Epithelial cell of esophagus (primary cell): ENCODE measurements at regions not wholly inside any gene's neighbourhood (a gene's known extent, or its start where the extent isn't known, plus 50 kb on each side); places are given as distances from the start of the nearest gene placed in this dataset.

Experiments used
- DNase-seq: peaks from one replicate; pipeline ENCODE4 v3.0.0; 2010; ENCODE audit warnings: low read depth
- H3K4me3 ChIP-seq: 2 replicates; pipeline ENCODE4 v1.5.1; 2011; ENCODE audit warnings: mild to moderate bottlenecking, low read length, control low read depth
- TF ChIP-seq, protein P1 (sequence below): IDR thresholded peaks from 2 replicates; pipeline ENCODE4 v1.5.1; 2011; ENCODE audit warnings: low read depth, mild to moderate bottlenecking, low read length, control low read depth, inconsistent platforms; ENCODE audit not compliant: insufficient read depth; ENCODE audit errors: missing control alignments

DNA sequence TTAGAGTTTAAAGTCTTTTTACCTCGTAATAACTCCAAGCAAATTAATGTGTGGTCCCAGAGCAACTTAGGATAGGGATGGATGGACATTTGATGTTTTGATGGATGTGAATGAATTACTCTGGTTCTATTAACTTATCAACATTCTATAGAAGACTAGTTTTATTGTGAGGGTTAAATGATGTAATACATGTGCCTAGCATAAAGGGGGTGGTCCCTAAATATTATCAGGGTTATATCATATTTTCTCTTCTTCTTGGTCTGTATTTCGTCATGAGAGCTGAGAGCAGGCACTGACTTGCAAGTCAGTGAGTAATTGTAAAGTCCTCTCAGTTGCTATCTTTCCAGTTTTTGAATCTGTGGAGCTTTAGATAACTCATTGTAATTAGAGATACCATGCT, 219.3 kb downstream of the GATA3 start:
- peak; percentile 90 for DNase-seq
- TF ChIP-seq, protein P1, sequence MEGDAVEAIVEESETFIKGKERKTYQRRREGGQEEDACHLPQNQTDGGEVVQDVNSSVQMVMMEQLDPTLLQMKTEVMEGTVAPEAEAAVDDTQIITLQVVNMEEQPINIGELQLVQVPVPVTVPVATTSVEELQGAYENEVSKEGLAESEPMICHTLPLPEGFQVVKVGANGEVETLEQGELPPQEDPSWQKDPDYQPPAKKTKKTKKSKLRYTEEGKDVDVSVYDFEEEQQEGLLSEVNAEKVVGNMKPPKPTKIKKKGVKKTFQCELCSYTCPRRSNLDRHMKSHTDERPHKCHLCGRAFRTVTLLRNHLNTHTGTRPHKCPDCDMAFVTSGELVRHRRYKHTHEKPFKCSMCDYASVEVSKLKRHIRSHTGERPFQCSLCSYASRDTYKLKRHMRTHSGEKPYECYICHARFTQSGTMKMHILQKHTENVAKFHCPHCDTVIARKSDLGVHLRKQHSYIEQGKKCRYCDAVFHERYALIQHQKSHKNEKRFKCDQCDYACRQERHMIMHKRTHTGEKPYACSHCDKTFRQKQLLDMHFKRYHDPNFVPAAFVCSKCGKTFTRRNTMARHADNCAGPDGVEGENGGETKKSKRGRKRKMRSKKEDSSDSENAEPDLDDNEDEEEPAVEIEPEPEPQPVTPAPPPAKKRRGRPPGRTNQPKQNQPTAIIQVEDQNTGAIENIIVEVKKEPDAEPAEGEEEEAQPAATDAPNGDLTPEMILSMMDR = no peak
- no peak overlapping the region for H3K4me3 ChIP-seq

DNA sequence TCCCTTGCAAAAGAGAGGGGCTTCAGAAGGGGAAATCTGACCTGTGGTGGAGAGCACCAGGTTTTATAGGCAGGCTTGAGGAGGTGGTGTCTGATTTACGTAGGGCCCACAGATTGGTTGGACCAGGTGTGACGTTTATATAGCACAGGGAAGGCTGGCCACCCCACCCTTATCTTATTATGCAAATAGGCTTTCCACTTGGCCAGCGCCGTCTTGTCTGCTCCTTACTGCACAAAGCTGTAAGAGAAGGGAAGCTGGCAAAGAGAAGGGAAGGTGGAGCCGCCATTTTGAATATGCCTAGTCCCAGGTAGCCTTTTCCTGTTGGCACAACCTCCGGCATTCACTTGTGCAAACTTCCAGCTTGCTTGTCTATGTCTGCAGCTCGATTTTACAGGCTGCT, 221.4 kb downstream of the GATA3 start:
- TF ChIP-seq, protein P1 = no peak
- no peak overlapping the region for H3K4me3 ChIP-seq
- DNase-seq = no peak

DNA sequence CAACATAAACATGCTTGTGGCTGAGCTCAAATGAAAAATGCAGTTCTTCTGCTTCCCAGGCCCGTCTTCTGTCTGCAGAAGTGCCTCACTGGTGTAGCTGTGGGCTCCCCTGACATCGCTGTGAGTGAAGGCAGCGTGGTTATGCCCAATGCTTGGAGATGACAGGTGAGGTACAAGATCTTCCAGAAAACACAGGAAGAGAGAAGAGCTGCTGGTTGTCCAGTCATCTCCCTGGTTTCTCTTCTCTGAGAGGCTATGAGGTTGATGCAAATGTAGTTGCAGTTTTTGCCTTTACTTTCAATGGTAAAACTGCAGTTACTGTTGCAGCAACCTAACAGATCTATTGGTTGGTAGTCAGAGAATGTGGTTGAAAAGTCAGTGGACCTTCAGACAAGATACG, 223.6 kb downstream of the GATA3 start:
- DNase-seq = no peak
- H3K4me3 ChIP-seq = no peak overlapping the region
- TF ChIP-seq, protein P1 = no peak

DNA sequence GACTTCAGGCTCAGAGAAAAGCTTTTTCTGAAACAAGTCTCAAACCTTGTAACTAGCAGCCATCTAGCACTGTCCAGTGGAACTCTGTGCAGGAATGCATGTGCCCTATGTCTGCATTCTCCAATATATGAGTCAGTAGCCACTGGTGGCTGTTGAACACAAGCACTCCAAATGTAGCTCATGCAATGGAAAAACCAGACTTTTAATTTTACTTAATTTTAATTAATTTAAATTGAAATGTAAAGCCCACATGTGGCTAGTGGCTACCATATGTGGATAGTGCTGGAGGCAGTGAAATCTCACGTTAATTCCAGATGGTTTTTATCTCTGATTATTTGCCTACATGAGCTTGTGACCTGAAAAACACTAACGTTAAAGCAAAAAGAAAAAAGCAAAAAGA, 225.1 kb downstream of the GATA3 start:
- H3K4me3 ChIP-seq = no peak overlapping the region
- DNase-seq = peak; percentile 55
- TF ChIP-seq, protein P1 = no peak

DNA sequence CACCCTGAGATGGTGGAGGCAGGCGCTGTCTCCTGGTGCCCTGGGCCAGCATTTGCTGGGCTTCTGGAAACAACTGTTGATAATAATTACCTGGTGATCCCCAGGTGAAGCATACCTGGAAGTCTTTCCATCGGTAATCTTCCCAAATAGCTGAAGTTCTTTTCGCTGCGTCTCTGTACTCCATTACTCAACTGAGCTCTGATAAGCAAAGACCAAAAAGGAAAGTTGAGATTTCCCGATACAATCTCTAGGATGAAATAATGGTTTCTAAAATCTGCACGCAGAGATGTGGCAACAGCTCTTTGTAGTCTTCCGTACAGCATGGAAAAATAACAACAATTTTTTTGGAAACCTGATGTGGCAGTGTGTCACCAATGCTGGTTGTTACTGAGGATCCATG, 226.5 kb downstream of the GATA3 start:
- DNase-seq = no peak
- TF ChIP-seq, protein P1 = no peak
- no peak overlapping the region for H3K4me3 ChIP-seq

DNA sequence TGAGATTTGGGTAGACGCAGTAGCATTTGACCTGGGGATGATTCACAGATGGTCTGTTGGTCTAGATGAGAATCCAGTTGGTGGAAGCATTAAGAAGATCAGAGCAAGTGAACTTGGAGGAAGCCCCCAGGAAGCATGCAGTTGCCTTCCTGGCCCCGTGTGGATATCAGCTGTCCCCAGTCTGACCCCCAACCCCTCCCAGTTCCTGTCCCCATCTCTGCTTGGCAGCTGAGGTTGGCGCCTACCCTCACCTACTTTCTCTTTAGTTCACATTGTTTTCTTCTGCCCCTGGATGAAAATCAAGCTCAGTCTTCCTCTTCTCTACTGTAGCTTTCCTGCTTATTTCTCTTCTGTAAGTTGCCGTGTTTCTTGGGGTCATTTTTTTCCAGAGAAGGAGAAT, 227.9 kb downstream of the GATA3 start:
- no peak overlapping the region for H3K4me3 ChIP-seq
- no peak for DNase-seq
- TF ChIP-seq, protein P1 = no peak

DNA sequence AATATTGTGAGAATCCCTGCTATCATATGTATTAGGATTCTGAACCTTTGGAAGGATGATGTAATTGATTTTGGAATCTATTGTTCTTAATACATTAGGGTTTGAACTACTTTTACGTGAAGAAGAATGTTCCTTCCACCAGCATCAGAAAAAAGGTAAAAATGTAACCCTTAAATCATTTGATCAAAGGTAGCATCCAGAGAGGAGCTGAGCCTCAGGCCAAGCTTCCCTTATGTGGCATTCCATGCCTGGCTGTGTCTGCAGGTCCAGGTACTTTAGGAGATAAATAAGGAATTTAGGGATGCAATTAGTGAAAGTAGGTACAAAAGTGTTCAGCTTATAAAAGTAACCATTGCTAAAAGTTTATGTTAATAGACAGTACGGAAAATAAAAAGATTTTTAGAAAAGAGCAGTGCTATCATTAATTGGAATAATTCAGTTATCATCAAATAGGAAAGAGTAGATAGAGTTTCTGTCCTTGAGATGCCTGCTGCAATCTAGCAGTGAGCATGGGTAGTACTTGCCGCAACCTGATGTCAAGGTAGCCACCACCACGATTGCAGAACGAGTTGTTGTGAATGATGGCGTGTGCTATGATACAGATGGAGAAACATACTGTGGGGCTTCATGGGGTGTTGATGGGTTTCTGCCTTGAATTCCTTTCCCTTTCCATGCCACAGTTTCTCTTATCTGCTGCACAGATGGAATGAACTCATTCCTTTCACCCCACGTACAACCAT, 228.8 kb downstream of the GATA3 start:
- TF ChIP-seq, protein P1 = no peak
- H3K4me3 ChIP-seq = no peak overlapping the region
- no peak for DNase-seq
